Jurkat, Clone E6-1 (cell line): ENCODE measurements at regions not wholly inside any gene's neighbourhood (a gene's known extent, or its start where the extent isn't known, plus 50 kb on each side); places are given as distances from the start of the nearest gene placed in this dataset.
A peak's percentile ranks its signal among the peaks of the same experiment; 100 is the strongest.

Experiments
- DNase-seq: peaks from one replicate; pipeline ENCODE4 v3.0.0-alpha.2; 2011; ENCODE audit warnings: low read depth, low spot score
- H3K4me3 ChIP-seq: 2 replicates; pipeline ENCODE4 v1.5.1; 2011; ENCODE audit warnings: mild to moderate bottlenecking, low read length, control low read depth, moderate library complexity

DNA sequence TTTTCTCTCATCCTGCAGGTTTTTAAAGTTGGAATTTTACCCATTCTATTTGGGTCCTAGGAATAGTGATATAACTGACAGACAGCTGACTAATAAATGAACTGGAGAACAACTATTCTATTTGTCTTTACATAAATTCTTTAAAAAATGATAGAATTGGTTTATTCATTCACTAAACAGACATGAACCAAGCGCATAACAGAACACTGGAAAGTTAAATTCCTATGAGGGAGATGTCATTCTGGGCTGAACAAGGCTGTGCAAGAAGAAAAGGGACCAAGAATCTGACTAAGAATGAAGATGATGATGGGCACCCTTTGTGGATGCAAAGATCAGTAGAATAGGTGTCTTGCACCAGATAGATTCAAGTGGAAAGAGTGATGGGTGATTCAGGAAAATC is 256.3 kb upstream of the SASH1 start:
- no peak for DNase-seq
- H3K4me3 ChIP-seq = no peak overlapping the region

DNA sequence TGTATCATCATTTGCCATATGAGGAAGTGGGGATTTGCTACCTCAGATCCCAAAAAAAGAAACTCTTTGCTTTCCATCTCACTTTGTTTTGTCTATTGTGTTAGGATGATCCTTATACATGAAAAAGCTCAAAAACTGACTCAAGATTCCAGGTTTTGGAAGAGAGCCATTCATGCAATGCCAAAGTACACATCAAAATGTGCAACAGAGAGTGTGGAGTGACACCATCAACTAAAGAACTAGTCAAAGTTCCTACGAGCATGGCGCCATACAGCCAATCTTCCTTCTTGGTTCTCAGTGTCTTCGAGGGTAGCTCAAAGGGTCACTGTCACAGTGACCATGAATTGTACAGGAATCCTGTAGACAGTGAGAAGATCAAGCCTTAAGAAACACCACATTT is 255.8 kb upstream of the SASH1 start:
- no peak for DNase-seq
- H3K4me3 ChIP-seq = no peak overlapping the region

DNA sequence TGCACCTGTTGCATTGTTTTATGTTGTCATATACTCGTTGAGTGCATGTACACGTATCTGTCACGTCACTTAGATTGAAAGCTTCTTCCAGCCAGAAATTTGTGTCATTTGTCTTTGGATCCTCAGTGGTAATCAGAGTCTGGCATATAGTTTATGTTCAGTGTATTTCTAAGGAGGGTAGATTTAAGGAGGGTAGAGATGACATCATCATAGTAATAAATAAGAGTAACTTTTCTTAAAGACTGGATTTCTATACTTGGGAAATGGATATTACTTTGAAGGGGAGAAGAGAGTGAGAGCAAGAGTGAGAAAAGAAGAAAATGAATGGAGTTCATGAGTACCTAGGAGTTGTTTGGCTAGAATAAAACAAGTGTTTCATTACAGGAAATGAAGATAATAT is 255.0 kb upstream of the SASH1 start:
- H3K4me3 ChIP-seq = no peak overlapping the region
- no peak for DNase-seq

DNA sequence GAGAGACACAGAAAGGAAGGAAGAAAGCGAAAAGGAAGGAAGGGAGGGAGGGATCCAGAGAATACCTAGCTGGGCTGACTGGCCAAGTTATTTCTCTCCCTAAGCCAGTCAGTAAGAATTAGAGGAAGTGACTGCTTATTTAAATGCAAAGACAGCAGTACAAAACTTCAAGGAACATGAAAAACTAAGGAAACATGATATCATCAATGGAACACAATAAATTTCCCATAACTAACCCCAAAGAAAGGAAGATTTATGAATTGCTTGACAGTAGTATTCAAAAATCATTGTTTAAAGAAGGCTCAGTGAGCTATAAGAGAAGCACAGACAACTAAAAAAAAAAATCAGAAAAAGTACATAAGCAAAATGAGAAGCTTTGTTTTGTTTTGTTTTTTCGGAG is 252.3 kb upstream of the SASH1 start:
- H3K4me3 ChIP-seq = no peak overlapping the region
- no peak for DNase-seq

DNA sequence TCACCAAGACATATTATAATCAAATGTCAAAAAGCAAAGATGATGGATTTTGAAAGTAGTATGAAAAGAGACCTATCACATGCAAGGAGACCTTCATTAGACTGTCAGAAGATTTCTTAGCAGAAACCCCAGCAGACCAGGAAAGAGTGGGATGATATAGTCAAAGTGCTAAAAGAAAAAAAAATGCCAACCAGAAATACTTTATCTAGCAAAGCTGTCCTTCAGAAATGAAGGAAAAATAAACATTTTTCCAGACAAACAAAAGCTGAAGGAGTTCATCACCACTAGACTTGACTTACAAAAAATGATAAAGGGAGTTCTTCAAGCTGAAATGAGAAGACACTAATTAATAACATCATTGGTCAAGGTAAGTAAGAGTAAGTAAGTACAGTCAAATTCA is 251.2 kb upstream of the SASH1 start:
- H3K4me3 ChIP-seq = no peak overlapping the region
- DNase-seq = no peak

DNA sequence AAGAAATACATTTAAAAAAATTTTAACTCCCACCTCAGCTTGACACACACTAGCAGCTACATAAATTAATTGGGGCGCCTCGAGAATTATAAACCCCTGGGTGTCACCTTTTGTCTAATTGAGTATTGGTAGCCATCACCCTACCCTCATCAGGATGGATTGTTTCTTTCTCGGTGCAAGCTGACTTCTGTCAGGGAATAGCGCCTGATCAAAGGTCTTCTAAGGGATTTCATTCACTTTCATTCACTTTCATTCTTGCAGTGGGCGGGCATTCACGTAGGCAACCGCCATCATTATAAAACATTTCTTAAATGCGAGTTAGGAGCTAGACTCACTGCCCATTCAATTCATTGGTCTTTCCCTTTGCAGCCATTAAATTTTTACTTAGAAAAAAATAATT is 239.2 kb upstream of the SASH1 start:
- no peak for DNase-seq
- H3K4me3 ChIP-seq = no peak overlapping the region

DNA sequence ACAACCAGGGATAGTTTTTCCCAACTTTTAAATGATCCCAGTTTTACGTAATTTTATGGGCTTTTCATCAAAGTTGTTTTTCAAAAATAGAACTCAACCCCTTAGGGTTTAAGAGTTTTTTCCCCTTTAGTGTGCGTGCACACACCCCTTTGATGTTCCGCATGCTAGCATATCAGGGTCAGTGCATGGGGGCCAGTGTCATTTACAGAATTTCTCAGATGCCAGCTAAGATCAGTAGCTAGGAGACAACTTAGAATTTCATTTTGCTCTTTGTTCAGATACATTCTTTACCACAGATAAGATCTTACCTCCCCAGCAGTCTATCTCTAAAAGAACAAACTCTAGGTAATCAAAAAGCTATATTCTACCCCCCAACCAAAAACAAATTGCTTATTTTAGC is 238.5 kb upstream of the SASH1 start:
- no peak for DNase-seq
- no peak overlapping the region for H3K4me3 ChIP-seq

DNA sequence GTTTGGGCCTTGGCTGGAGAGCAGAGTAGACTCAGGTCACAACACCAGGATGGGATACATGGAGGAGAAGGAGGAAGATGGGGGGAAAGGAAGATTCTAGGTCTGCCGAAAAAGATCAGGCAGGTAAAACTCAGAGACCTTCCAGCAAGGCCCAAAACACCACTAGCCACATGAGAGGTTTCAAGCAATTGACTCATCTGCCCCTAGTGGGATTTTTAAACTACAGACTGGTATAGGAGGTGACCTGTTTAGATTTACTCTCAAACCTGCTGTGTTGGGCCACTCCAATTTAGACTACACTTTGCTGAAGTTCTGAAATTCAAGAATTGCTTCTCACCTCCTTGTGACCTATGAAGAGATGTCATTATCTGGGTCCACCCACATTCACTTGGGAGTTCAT is 236.9 kb upstream of the SASH1 start:
- no peak overlapping the region for H3K4me3 ChIP-seq
- no peak for DNase-seq

DNA sequence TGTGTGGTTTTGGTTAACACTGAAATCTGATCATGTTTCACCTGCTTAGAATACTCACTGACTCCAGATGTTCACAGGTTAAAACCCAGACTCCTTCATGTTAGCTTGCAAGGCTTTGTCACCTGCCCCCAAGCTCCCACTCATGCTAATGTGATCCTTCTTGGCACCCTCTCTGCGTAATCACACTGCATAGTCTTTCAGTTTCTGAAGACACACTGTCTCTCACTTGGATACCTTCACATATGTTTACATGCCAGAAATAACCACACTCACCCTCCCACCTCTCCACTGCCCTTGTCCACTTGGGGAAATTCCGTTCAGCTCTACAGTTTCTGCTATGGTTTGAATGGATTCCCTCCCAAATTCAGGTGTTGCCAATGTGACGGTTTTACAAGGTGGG is 234.7 kb upstream of the SASH1 start:
- no peak overlapping the region for H3K4me3 ChIP-seq
- DNase-seq = no peak

DNA sequence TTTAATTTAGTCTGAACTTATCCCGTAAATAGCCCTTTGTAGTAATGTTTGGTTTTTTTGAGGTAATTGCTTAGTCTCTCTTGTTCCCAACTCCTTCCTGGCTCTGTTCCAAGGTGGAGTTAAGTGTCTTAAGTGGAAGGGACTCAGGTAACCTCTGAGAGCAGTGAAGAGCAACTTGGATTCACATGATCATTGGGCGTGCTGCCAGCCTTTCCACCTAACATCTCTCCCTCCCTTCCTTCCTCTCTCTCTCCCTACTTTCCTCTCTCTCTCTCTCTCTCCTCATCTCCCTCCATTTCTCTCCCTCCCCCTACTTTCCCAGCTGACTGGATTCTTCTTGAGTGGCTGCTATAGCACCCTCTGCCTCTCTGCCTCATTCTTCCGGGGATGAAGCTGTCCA is 232.9 kb upstream of the SASH1 start:
- no peak overlapping the region for H3K4me3 ChIP-seq
- DNase-seq = no peak

DNA sequence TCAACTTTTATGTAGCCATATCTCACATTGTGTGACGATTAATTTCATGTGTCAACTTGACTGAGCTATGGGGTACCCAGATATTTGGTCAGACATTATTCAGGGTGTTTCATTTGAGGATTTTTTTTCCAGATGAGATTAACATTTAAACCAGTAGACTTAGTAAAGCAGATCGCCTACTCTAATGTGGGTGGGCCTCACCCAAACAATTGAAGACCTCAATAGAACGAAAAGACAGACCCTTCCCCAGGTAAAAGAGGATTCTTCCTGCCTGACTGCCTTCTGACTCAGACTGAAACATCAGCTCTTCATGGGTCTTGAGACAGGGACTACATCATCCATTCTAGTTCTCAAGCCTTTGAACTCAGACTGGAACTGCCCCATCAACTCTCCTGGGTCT is 231.7 kb upstream of the SASH1 start:
- DNase-seq = no peak
- H3K4me3 ChIP-seq = no peak overlapping the region

DNA sequence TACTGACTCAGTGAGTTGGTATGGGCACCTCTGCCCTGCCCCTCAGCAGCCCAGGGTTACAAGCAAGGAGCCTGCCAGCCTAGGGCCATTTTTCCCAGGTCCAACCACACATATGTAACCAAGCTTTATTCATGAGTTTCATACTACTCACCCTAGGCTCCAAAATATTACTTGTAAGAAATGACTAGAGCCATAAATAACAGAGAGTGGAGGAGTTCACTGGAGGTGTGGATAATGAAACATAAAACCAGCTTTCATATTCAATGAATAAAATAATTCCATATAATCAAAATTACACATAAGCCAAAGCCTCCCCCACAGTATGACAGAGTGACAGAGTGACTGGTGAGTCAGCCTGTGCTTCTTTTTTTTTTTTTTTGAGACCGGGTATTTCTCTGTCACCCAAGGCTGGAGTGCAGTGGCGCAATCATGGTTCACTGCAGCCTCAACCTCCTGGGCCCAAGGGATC is 229.8 kb upstream of the SASH1 start:
- no peak for DNase-seq
- H3K4me3 ChIP-seq = no peak overlapping the region

DNA sequence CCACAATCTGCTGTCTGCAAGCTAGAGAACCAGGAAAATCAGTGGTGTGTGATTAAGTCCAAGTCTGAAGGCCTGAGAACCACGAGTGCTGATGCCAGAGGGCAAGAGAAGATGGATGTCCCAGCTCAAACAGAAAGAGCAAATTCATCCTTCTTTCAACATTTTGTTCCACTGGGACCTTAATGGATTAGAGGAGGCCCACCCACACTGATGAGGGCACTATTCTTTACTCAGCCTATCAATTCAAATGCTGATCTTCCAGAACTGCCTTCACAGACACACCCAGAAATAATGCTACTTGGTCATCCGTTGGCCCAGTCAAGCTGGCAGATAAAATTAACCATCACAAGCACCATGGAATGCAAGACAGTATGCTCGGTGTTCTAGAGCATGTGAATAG is 226.6 kb upstream of the SASH1 start:
- H3K4me3 ChIP-seq = no peak overlapping the region
- DNase-seq = no peak

DNA sequence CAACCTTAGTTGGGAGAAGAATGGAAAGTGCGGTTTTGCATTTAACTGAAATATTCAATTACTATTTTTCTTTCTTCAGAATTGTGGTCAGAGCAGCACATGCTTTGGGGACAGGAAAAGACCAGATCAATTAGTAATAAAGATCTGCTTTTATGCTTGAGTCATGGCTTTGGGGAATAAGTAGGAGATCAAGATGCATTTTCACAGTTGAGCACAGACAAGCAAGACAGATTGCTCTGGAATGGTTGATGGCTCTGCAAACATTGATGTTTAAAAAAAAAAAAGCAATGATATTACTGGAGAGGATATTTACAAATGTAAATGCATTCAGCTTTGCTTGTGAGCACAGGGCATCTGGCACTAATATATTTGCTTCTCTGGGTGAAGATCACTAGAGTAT is 224.4 kb upstream of the SASH1 start:
- H3K4me3 ChIP-seq = no peak overlapping the region
- DNase-seq = no peak

DNA sequence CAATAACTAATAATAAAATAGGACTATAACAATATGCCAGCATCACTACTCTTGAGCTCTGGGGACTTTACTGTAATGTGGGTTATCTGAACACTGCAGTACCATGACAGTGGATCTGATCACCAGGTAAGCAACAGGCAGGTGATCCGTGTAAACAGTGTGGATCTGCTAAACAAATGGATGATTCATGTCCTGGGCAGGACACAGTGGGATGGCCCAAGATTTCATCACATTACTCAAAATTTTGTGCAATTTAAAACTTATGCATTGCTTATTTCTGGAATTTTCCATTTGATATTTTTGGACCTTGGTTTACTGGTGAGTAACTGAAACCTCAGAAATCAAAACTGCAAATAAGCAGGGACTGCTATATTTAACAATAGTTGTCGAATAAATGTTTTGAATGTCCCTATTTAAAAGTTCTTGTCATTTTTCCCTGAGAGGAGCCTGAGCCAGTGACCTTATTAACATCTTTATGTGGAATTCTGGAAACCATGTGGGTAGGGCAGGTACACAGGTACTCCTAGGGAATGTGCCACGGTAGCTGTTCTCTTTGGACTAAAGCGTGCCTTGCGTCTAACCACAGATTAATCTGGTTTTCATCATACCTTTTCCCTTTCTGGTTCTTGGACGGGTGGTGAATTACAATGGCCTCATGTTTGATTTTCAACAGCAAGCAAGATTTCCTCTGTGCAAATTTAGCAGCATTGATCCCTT is 214.5 kb upstream of the SASH1 start:
- DNase-seq = no peak
- no peak overlapping the region for H3K4me3 ChIP-seq

DNA sequence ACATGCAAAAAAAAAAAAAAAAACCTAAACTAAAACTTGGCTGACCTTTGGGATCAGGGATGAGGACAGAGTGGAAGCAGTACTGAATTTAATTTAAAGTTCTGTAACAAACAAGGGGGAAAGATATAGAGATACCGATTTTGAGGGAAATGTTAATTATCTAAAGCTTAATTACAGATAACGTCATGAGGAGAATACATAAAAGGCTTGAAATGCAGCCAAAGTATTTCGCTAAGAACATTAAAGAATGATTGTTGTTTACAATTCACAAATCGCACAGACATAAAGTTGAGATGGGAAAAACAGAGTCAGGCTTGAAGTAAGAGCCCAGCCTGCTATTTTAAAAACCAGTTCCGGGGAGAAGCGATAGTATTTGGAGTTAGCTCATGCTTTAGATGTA is 208.0 kb upstream of the SASH1 start:
- no peak overlapping the region for H3K4me3 ChIP-seq
- no peak for DNase-seq

DNA sequence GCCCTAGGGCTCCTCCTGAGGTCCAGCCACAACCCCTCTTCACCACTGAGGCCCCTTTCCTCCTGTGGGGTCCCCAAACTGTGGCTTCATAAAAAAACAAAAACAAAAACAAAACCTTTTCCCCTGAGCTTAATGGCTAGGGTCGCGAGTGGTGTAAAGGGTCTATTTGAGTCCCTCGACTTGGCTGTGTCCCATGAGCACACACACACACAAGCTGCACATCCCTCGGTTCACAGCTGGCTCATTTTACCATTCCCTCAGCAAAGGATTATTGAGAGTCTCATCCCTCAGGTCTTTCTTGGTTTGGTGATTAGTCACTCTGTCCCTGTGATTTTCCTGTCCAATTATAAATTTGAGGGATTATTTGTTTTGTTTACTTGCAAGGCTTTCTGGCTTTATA is 206.1 kb upstream of the SASH1 start:
- DNase-seq = no peak

DNA sequence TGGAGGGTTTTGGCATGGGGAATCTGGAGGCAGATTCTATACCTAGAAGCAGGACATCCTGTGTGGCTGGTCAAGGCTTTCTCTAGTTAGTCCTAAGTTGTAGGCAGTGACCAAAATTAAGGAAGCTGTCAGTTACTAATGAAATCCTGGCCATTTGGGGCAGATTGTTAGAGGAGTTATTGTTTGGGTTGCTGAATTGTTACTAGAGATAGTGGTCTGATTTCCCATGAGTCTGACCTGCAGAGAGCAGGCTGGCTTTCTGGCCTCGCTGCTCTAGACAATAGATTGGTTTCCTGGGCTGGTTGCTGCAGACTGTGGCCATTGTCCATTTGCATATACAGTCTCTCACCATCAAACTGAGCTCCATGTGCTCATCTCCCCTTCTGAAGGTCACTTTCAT is 205.0 kb upstream of the SASH1 start:
- DNase-seq = no peak
- H3K4me3 ChIP-seq = no peak overlapping the region

More for the DNA sequence above, 206.1 kb upstream of the SASH1 start:
- no peak overlapping the region for H3K4me3 ChIP-seq

DNA sequence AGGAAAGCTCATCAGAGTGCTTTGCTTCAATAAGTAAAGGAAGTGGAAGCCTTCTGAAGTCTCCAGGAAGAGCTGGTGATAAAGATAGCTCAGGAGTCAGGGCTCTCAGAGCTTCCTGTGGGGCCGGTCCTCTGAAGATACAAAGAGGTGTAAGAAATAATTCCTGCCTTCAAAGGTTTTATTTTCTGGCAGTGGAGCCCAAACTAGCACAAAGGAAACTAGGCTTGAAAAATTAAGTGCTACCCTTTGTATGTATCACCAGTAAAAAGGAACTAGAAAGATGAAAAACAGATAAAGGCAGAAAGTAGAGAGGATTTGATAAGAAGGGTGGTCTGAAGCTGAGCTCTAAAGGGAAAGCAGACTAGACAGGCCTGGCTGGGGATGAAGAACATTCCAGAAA is 204.1 kb upstream of the SASH1 start:
- no peak overlapping the region for H3K4me3 ChIP-seq
- DNase-seq = peak; percentile 52

DNA sequence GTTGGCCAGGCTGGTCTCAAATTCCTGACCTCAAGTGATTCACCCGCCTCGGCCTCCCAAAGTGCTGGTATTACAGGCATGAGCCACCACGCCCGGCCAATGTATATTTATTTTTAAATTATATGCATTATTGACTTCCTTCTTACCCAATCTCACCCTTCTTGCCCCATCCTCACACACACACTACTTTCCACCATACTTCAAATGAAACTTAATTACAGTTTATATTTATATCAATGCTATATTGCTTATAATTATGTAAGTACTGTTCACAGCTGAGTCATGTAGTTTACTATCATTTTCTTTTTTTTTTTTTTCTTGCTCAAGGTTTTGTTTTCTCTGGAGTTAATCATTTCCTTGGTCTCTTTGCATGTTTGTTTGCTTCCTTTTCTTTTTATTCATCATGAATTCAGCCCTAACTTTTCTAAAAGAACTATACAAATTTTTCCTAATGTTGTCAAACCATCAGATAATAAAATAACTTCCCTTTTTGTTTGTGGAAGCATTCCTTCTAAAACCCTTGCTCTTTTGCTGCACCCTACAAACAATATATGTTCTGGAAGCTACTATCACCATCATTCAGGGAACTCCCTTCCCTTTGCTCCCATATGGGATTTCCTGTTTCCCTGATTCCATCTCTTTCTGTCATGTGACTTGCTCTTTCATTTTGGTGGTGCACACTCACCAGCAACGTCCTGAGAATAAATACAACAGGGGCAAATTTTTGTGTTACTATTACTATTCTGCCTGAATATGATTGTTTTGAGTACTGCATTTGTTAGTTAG is 201.7 kb upstream of the SASH1 start:
- H3K4me3 ChIP-seq = no peak overlapping the region
- no peak for DNase-seq

DNA sequence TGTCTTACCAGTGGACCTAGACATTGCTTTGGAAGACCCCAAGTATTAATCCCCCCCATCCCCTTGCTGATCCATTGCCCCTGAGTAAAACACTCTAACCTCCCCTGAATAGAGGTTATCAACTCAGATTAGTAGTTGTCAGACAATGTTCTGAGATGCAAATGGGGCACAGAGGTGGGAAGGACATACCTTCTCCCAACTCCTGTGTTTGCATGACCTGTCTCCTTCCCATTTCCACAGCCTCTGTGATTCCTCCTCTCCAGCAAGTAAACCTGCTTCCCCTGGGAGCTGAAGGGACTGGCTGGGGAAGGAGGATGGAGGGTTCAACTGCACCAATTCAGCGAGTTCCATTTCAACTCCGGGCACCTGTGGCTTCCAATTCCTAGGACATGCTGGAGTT is 199.8 kb upstream of the SASH1 start:
- H3K4me3 ChIP-seq = no peak overlapping the region
- DNase-seq = no peak
